DOHH2 (cell line): ENCODE measurements at regions not wholly inside any gene's neighbourhood (a gene's known extent, or its start where the extent isn't known, plus 50 kb on each side); places are given as distances from the start of the nearest gene placed in this dataset.
"Not testable (repeated sequence)": the region's sequence is repeated elsewhere in the genome, so short reads cannot be mapped to it uniquely, and the experiment has no call there.

Experiments used
- H3F3A ChIP-seq: fragments of 200-600 bp; sonication (generic), shearing (Covaris generic); 2 replicates; pipeline ENCODE4 v1.6.0; 2016; ENCODE audit warnings: antibody characterized with exemption, mild to moderate bottlenecking; ENCODE audit not compliant: control insufficient read depth, insufficient read depth
- H3K27ac ChIP-seq: fragments of 200-600 bp; sonication (generic); 2 replicates; pipeline ENCODE4 v1.5.1; 2014; ENCODE audit warnings: low read depth, mild to moderate bottlenecking, low read length, moderate library complexity
- H3K27me3 ChIP-seq: fragments of 200-600 bp; sonication (generic); 2 replicates; pipeline ENCODE4 v1.6.1; 2014; ENCODE audit warnings: mild to moderate bottlenecking, low read length, mixed read lengths; ENCODE audit not compliant: control insufficient read depth
- H3K36me3 ChIP-seq: fragments of 200-600 bp; sonication (generic); 2 replicates; pipeline ENCODE4 v1.6.1; 2014; ENCODE audit warnings: mild to moderate bottlenecking, low read length, moderate library complexity, mixed read lengths; ENCODE audit not compliant: control insufficient read depth
- H3K4me1 ChIP-seq: fragments of 200-600 bp; sonication (generic); 2 replicates; pipeline ENCODE4 v1.6.1; 2014; ENCODE audit warnings: mild to moderate bottlenecking, low read length, mixed read lengths; ENCODE audit not compliant: control insufficient read depth
- H3K4me2 ChIP-seq: fragments of 200-600 bp; sonication (generic); 2 replicates; pipeline ENCODE4 v1.6.0; 2014; ENCODE audit warnings: mild to moderate bottlenecking, low read length, moderate library complexity
- H3K4me3 ChIP-seq: fragments of 200-600 bp; sonication (generic); 2 replicates; pipeline ENCODE4 v1.5.1; 2014; ENCODE audit warnings: mild to moderate bottlenecking, low read length, mixed read lengths
- H3K79me2 ChIP-seq: fragments of 200-600 bp; sonication (generic); 2 replicates; pipeline ENCODE4 v1.6.1; 2014; ENCODE audit warnings: mild to moderate bottlenecking, low read length, mixed read lengths; ENCODE audit not compliant: control insufficient read depth
- H3K9me2 ChIP-seq: fragments of 200-600 bp; sonication (generic); replicated peaks from 2 replicates; pipeline ENCODE4 v1.6.1; 2014; ENCODE audit warnings: mild to moderate bottlenecking, low read length, mixed read lengths; ENCODE audit not compliant: control insufficient read depth
- H3K9me3 ChIP-seq: fragments of 200-600 bp; sonication (generic); 2 replicates; pipeline ENCODE4 v1.6.1; 2014; ENCODE audit warnings: antibody characterized with exemption, low read length, mixed read lengths; ENCODE audit not compliant: control insufficient read depth, insufficient read depth
- H4K20me1 ChIP-seq: fragments of 200-600 bp; sonication (generic); 2 replicates; pipeline ENCODE4 v1.6.0; 2014; ENCODE audit warnings: low read depth, mild to moderate bottlenecking, antibody characterized with exemption, low read length, moderate library complexity; ENCODE audit not compliant: control insufficient read depth, insufficient read depth
- CTCF ChIP-seq: fragments of 200-600 bp; sonication (generic); IDR thresholded peaks from one replicate; pipeline ENCODE4 v1.5.1; 2014; ENCODE audit warnings: antibody characterized with exemption, mild to moderate bottlenecking, low read depth, low read length; ENCODE audit not compliant: poor library complexity, severe bottlenecking
- EZH2phosphoT487 ChIP-seq: fragments of 200-600 bp; sonication (generic); IDR thresholded peaks from 2 replicates; pipeline ENCODE4 v1.6.1; 2017; ENCODE audit warnings: borderline replicate concordance, mild to moderate bottlenecking, antibody characterized with exemption, low read length, moderate library complexity, mixed read lengths

DNA sequence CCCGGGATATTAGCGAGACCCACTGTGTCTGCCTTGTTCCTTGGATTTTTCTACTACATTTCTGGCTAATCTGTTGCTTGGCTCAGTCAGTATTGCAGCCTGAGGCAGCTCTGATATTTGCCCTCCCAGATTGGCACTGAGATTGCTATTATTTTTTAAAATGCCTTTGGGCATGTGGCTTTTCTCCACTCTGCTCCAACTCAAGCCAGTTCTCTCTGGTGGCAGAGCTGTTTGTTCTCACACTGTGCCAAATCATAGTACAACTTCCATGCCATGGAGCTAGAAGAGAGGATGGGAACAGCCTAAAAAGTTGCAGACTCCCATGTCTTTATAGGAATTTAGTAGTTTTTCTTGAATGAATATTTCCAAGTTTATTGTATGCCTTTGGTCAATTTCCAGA lies 155.9 kb upstream of the ATP10B start:
- no peak overlapping the region for H3K4me3 ChIP-seq
- no peaks in the 10 kb centered on the region for H3K27me3 ChIP-seq
- H3F3A ChIP-seq = no peaks in the 10 kb centered on the region
- H3K9me2 ChIP-seq = no peaks in the 10 kb centered on the region
- H3K36me3 ChIP-seq = no peaks in the 10 kb centered on the region
- H3K4me2 ChIP-seq = no peak overlapping the region
- H3K79me2 ChIP-seq = no peaks in the 10 kb centered on the region
- no peaks in the 10 kb centered on the region for H3K4me1 ChIP-seq
- no peaks in the 10 kb centered on the region for H4K20me1 ChIP-seq
- no peaks in the 10 kb centered on the region for H3K9me3 ChIP-seq
- no peak overlapping the region for H3K27ac ChIP-seq
- TF ChIP-seq EZH2phosphoT487 (no peak), CTCF (no peak)

GRCh38 chr5:161002571-161003074 lies 150.6 kb upstream of the ATP10B start:
- H3K9me3 ChIP-seq = no peaks in the 10 kb centered on the region
- no peaks in the 10 kb centered on the region for H3K79me2 ChIP-seq
- H3K4me1 ChIP-seq = no peaks in the 10 kb centered on the region
- no peak overlapping the region for H3K4me2 ChIP-seq
- H3K9me2 ChIP-seq = no peaks in the 10 kb centered on the region
- H3F3A ChIP-seq = no peaks in the 10 kb centered on the region
- no peak overlapping the region for H3K27ac ChIP-seq
- no peaks in the 10 kb centered on the region for H3K36me3 ChIP-seq
- H4K20me1 ChIP-seq = no peaks in the 10 kb centered on the region
- H3K4me3 ChIP-seq = no peak overlapping the region
- TF ChIP-seq EZH2phosphoT487 (no peak), CTCF (no peak)
- H3K27me3 ChIP-seq = no peaks in the 10 kb centered on the region

DNA sequence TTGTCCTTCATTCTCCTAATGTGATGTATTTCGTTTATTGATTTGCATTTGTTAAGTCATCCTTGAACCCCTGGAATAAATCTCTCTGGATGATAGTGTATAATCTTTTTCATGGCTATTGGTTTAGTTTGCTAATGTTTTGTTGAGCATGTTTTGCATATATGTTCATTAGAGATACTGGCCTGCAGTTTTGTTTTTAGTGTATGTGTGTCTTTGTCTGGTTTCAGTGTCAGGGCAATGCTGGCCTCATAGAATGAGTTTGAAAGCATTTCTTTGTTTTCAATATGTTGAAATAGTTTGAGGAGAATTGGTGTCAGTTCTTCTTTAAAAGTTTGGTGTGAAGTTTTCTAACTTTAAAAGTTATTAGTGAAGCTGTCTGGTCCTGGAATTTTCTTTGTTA lies 149.6 kb upstream of the ATP10B start:
- H3K79me2 ChIP-seq = no peaks in the 10 kb centered on the region
- no peak overlapping the region for H3K4me3 ChIP-seq
- no peaks in the 10 kb centered on the region for H3K4me1 ChIP-seq
- no peaks in the 10 kb centered on the region for H3K9me2 ChIP-seq
- no peak overlapping the region for H3K4me2 ChIP-seq
- no peaks in the 10 kb centered on the region for H4K20me1 ChIP-seq
- no peak overlapping the region for H3K27ac ChIP-seq
- TF ChIP-seq EZH2phosphoT487 (no peak), CTCF (no peak)
- H3K27me3 ChIP-seq = no peaks in the 10 kb centered on the region
- H3K36me3 ChIP-seq = no peaks in the 10 kb centered on the region
- H3F3A ChIP-seq = no peaks in the 10 kb centered on the region
- no peaks in the 10 kb centered on the region for H3K9me3 ChIP-seq

- not testable (repeated sequence) for H3K4me3 ChIP-seq, H3K4me2 ChIP-seq, H4K20me1 ChIP-seq, H3K4me1 ChIP-seq, H3K79me2 ChIP-seq, H3K36me3 ChIP-seq, H3K27me3 ChIP-seq, H3K27ac ChIP-seq, H3K9me2 ChIP-seq, H3F3A ChIP-seq, H3K9me3 ChIP-seq
Measured at GRCh38 chr5:161001142-161001541, 149.1 kb upstream of the ATP10B start.
